ENCODE measurements at regions not wholly inside any gene's neighbourhood (a gene's known extent, or its start where the extent isn't known, plus 50 kb on each side); places are given as distances from the start of the nearest gene placed in this dataset.

DNA sequence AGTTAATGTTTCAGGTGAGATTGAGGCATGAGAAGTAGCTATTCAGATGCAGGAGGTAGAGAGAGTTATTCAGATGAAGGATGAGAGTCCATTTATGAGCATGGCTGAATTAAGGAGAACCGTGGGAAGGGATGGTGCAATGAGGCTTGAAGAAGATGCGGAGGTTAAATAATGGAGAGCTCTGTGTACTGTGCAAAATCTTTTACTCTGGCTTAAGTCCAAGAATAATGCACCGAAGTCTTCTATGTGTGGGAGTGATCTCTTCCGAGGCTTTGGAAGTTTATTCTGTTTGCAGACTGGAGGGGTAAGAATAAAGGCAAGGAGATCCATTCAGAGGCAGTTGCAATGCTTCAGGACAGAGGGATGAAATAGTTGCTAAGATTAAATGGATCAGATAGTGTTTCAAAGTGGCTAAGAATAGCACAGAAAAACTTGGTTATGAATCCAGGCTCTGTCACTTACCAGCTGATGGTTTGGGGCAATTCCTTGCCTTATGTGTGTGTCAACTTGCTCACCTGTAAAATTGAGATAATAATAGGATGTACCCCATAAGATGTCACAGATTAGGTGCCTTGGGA lies 467.1 kb downstream of the HDGFL1 start:
- Histone ChIP-seq H3K4me1 (ENCODE audit: control insufficient read depth in 1 of 2, insufficient read depth in 2 of 2, low read length in 2 of 2) (no peaks in the 10 kb centered on the region), H3K4me3 (ENCODE audit: low read length in 2 of 2) (no peak overlapping the region), H3K9me3 (ENCODE audit: control insufficient read depth, low read length) (no peaks in the 10 kb centered on the region), H3K36me3 (ENCODE audit: control insufficient read depth in 1 of 2, insufficient read depth in 2 of 2, low read length in 1 of 2) (no peaks in the 10 kb centered on the region), H3K27me3 (ENCODE audit: control insufficient read depth in 1 of 2, insufficient read depth in 2 of 2, low read length in 1 of 2) (no peaks in the 10 kb centered on the region), H3K27ac (ENCODE audit: low read depth in 1 of 2, low read length in 2 of 2) (no peak overlapping the region)
- no peak for DNase-seq
- ATAC-seq (ENCODE audit: low FRiP score): no peak
- WGBS, 2 donors: 21 to 27% methylated on average over 4 of the region's 4 CpGs
- intact Hi-C loops (cut with DNase I): no loop called here

GRCh38 chr6:23040899-23041298 lies 471.5 kb downstream of the HDGFL1 start:
- H3K9me3 ChIP-seq (ENCODE audit: control insufficient read depth, low read length): no peaks in the 10 kb centered on the region
- WGBS, 2 donors: 85 to 88% methylated on average over 1 of the region's 1 CpG
- no peaks in the 10 kb centered on the region for H3K27me3 ChIP-seq (ENCODE audit: control insufficient read depth in 1 of 2, insufficient read depth in 2 of 2, low read length in 1 of 2)
- no peaks in the 10 kb centered on the region for H3K4me1 ChIP-seq (ENCODE audit: control insufficient read depth in 1 of 2, insufficient read depth in 2 of 2, low read length in 2 of 2)
- intact Hi-C loops (cut with DNase I): no loop called here
- ATAC-seq (ENCODE audit: low FRiP score) (no peak), DNase-seq (no peak)
- H3K27ac ChIP-seq (ENCODE audit: low read depth in 1 of 2, low read length in 2 of 2): no peak overlapping the region
- H3K4me3 ChIP-seq (ENCODE audit: low read length in 2 of 2): no peak overlapping the region
- no peaks in the 10 kb centered on the region for H3K36me3 ChIP-seq (ENCODE audit: control insufficient read depth in 1 of 2, insufficient read depth in 2 of 2, low read length in 1 of 2)

GRCh38 chr6:23045280-23045679 lies 475.9 kb downstream of the HDGFL1 start:
- H3K4me3 ChIP-seq (ENCODE audit: low read length in 2 of 2): no peak overlapping the region
- no peaks in the 10 kb centered on the region for H3K9me3 ChIP-seq (ENCODE audit: control insufficient read depth, low read length)
- no peak overlapping the region for H3K27ac ChIP-seq (ENCODE audit: low read depth in 1 of 2, low read length in 2 of 2)
- no peak for ATAC-seq (ENCODE audit: low FRiP score)
- no peaks in the 10 kb centered on the region for H3K36me3 ChIP-seq (ENCODE audit: control insufficient read depth in 1 of 2, insufficient read depth in 2 of 2, low read length in 1 of 2)
- no peaks in the 10 kb centered on the region for H3K27me3 ChIP-seq (ENCODE audit: control insufficient read depth in 1 of 2, insufficient read depth in 2 of 2, low read length in 1 of 2)
- DNase-seq: no peak
- no peaks in the 10 kb centered on the region for H3K4me1 ChIP-seq (ENCODE audit: control insufficient read depth in 1 of 2, insufficient read depth in 2 of 2, low read length in 2 of 2)
- intact Hi-C loops (cut with DNase I): no loop called here

GRCh38 chr6:23055523-23055922 lies 486.2 kb downstream of the HDGFL1 start:
- Histone ChIP-seq H3K4me3 (ENCODE audit: low read length in 2 of 2) (no peak overlapping the region), H3K27me3 (ENCODE audit: control insufficient read depth in 1 of 2, insufficient read depth in 2 of 2, low read length in 1 of 2) (no peaks in the 10 kb centered on the region), H3K36me3 (ENCODE audit: control insufficient read depth in 1 of 2, insufficient read depth in 2 of 2, low read length in 1 of 2) (no peaks in the 10 kb centered on the region), H3K9me3 (ENCODE audit: control insufficient read depth, low read length) (no peaks in the 10 kb centered on the region), H3K4me1 (ENCODE audit: control insufficient read depth in 1 of 2, insufficient read depth in 2 of 2, low read length in 2 of 2) (peaks cover 0 to 5% of the 10 kb centered on the region in 2 donors), H3K27ac (ENCODE audit: low read depth in 1 of 2, low read length in 2 of 2) (no peak overlapping the region)
- intact Hi-C loops (cut with DNase I): no loop called here
- ATAC-seq (ENCODE audit: low FRiP score) (no peak), DNase-seq (no peak)
- 3 to 9% methylated on average over 4 of the region's 4 CpGs for WGBS, 2 donors

DNA sequence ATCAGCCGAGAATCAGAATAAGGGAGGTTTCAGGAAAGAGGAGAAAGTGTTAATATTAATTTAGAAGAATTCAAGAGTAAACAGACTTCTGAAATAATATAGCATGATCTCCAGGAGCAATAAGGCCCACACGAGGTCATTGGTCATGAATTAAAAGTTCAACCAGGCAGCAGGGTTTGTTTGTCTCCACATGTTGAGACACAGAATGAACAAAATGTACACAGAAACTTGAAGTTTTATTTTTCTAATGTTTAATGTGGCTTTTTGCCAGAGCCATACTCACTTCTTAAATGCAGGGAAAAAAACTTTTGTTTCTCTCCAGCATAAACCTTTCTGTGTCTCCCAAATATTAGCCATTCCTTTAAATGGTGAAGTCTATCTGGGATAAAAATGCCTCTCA lies 504.5 kb downstream of the HDGFL1 start:
- Histone ChIP-seq H3K27me3 (ENCODE audit: control insufficient read depth in 1 of 2, insufficient read depth in 2 of 2, low read length in 1 of 2) (no peaks in the 10 kb centered on the region), H3K36me3 (ENCODE audit: control insufficient read depth in 1 of 2, insufficient read depth in 2 of 2, low read length in 1 of 2) (no peaks in the 10 kb centered on the region), H3K27ac (ENCODE audit: low read depth in 1 of 2, low read length in 2 of 2) (no peak overlapping the region), H3K4me1 (ENCODE audit: control insufficient read depth in 1 of 2, insufficient read depth in 2 of 2, low read length in 2 of 2) (no peaks in the 10 kb centered on the region), H3K9me3 (ENCODE audit: control insufficient read depth, low read length) (peaks cover 2% of the 10 kb centered on the region), H3K4me3 (ENCODE audit: low read length in 2 of 2) (no peak overlapping the region)
- DNase-seq: no peak
- no peak for ATAC-seq (ENCODE audit: low FRiP score)
- WGBS, 2 donors: 64 to 68% methylated on average over 2 of the region's 2 CpGs
- intact Hi-C loops (cut with DNase I): no loop called here

GRCh38 chr6:23077772-23078171 lies 508.4 kb downstream of the HDGFL1 start:
- DNase-seq: no peak
- no peak for ATAC-seq (ENCODE audit: low FRiP score)
- intact Hi-C loops (cut with DNase I): no loop called here
- 76 to 84% methylated on average over 3 of the region's 3 CpGs for WGBS, 2 donors
- Histone ChIP-seq H3K4me3 (ENCODE audit: low read length in 2 of 2) (no peak overlapping the region), H3K36me3 (ENCODE audit: control insufficient read depth in 1 of 2, insufficient read depth in 2 of 2, low read length in 1 of 2) (no peaks in the 10 kb centered on the region), H3K27ac (ENCODE audit: low read depth in 1 of 2, low read length in 2 of 2) (no peak overlapping the region), H3K27me3 (ENCODE audit: control insufficient read depth in 1 of 2, insufficient read depth in 2 of 2, low read length in 1 of 2) (no peaks in the 10 kb centered on the region), H3K9me3 (ENCODE audit: control insufficient read depth, low read length) (peaks cover 2% of the 10 kb centered on the region), H3K4me1 (ENCODE audit: control insufficient read depth in 1 of 2, insufficient read depth in 2 of 2, low read length in 2 of 2) (no peaks in the 10 kb centered on the region)

GRCh38 chr6:23081701-23082100 lies 512.3 kb downstream of the HDGFL1 start:
- H3K27ac ChIP-seq (ENCODE audit: low read depth in 1 of 2, low read length in 2 of 2): no peak overlapping the region
- H3K4me3 ChIP-seq (ENCODE audit: low read length in 2 of 2): no peak overlapping the region
- no peak for ATAC-seq (ENCODE audit: low FRiP score)
- 91 to 93% methylated on average over 1 of the region's 1 CpG for WGBS, 2 donors
- H3K27me3 ChIP-seq (ENCODE audit: control insufficient read depth in 1 of 2, insufficient read depth in 2 of 2, low read length in 1 of 2): no peaks in the 10 kb centered on the region
- DNase-seq: no peak
- H3K36me3 ChIP-seq (ENCODE audit: control insufficient read depth in 1 of 2, insufficient read depth in 2 of 2, low read length in 1 of 2): no peaks in the 10 kb centered on the region
- intact Hi-C loops (cut with DNase I): no loop called here
- H3K9me3 ChIP-seq (ENCODE audit: control insufficient read depth, low read length): no peaks in the 10 kb centered on the region
- H3K4me1 ChIP-seq (ENCODE audit: control insufficient read depth in 1 of 2, insufficient read depth in 2 of 2, low read length in 2 of 2): no peaks in the 10 kb centered on the region

- 96 to 97% methylated on average over 2 of the region's 2 CpGs for WGBS, 2 donors
- intact Hi-C loops (cut with DNase I): no loop called here
- H3K27ac ChIP-seq (ENCODE audit: low read depth in 1 of 2, low read length in 2 of 2): no peak overlapping the region
- no peaks in the 10 kb centered on the region for H3K36me3 ChIP-seq (ENCODE audit: control insufficient read depth in 1 of 2, insufficient read depth in 2 of 2, low read length in 1 of 2)
- H3K4me1 ChIP-seq (ENCODE audit: control insufficient read depth in 1 of 2, insufficient read depth in 2 of 2, low read length in 2 of 2): no peaks in the 10 kb centered on the region
- no peaks in the 10 kb centered on the region for H3K27me3 ChIP-seq (ENCODE audit: control insufficient read depth in 1 of 2, insufficient read depth in 2 of 2, low read length in 1 of 2)
- DNase-seq: no peak
- no peak overlapping the region for H3K4me3 ChIP-seq (ENCODE audit: low read length in 2 of 2)
- no peak for ATAC-seq (ENCODE audit: low FRiP score)
- no peaks in the 10 kb centered on the region for H3K9me3 ChIP-seq (ENCODE audit: control insufficient read depth, low read length)
Measured at GRCh38 chr6:23086100-23086499, 516.7 kb downstream of the HDGFL1 start.

DNA sequence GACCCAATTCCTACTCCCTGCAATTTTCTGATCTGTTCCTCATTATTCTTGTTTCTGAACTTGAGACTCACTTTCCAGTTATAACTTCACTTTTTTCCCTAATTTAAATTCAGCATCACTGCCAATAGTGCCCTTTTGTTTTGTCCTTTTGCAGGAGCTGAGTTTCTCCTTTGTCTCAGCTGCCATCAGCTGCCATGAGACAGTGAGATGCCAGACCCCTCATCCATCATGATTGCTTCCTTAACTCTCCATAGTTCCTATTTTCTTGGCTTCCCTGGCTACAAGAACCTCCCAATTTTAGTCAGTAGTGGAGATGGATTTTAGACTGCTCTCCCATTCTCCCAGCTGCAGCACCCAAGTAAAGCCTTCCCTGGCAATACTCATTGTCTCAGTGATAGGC lies 518.1 kb downstream of the HDGFL1 start:
- no peaks in the 10 kb centered on the region for H3K4me1 ChIP-seq (ENCODE audit: control insufficient read depth in 1 of 2, insufficient read depth in 2 of 2, low read length in 2 of 2)
- no peaks in the 10 kb centered on the region for H3K36me3 ChIP-seq (ENCODE audit: control insufficient read depth in 1 of 2, insufficient read depth in 2 of 2, low read length in 1 of 2)
- DNase-seq (no peak), ATAC-seq (ENCODE audit: low FRiP score) (no peak)
- intact Hi-C loops (cut with DNase I): no loop called here
- no peaks in the 10 kb centered on the region for H3K9me3 ChIP-seq (ENCODE audit: control insufficient read depth, low read length)
- H3K27ac ChIP-seq (ENCODE audit: low read depth in 1 of 2, low read length in 2 of 2): no peak overlapping the region
- no peak overlapping the region for H3K4me3 ChIP-seq (ENCODE audit: low read length in 2 of 2)
- no peaks in the 10 kb centered on the region for H3K27me3 ChIP-seq (ENCODE audit: control insufficient read depth in 1 of 2, insufficient read depth in 2 of 2, low read length in 1 of 2)
